ENCODE measurements at regions not wholly inside any gene's neighbourhood (a gene's known extent, or its start where the extent isn't known, plus 50 kb on each side); places are given as distances from the start of the nearest gene placed in this dataset.
A peak's percentile ranks its signal among the peaks of the same experiment; 100 is the strongest.

DNA sequence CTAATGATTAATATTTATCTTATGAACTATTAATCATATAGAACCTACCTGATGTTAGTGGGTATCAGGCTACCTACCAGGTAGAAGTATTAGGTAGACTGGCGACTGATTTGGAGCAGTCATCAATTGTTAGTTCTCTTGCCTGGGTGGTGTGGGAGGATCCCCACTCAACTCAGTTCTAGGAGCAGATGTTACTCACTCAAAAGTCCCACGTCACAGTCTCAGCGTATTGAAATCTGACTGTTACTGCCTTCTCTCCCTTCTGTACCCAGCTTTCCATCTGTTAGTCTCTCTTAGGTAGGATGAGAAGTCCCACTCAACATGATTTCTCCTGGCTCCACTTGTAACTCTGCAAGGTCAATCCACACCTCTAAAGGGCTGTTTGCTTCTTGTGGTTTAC is 102.7 kb downstream of the OLFM4 start:
- H3K9me3 Mint-ChIP-seq = no peaks in the 10 kb centered on the region
- no peaks in the 10 kb centered on the region for H3K27me3 Mint-ChIP-seq
- H3K4me1 Mint-ChIP-seq = no peaks in the 10 kb centered on the region
- intact Hi-C loops (cut with micrococcal nuclease) = no loop called here
- no peak overlapping the region for H3K27ac Mint-ChIP-seq
- H3K4me3 Mint-ChIP-seq = no peak overlapping the region
- DNase-seq = no peak
- no peaks in the 10 kb centered on the region for H3K36me3 Mint-ChIP-seq (ENCODE audit: low read depth)

DNA sequence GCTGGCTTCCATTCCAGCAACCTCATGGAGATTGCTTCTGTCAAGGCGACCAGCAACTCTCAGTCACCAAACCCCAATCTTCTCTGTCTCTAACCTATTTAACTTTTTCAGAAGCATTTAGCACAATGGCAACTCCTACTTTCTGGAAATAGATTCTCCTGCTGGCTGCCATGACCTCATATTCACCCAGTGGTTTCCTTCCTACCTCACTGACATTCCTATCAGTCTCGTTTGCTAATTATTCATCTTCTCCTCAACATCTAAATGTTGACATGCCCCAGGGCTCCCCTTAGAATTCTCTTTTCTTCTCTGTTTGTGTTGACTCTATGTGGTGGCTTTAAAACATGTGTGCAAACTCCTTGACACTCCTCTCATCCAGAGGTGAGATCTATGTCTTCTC is 106.7 kb downstream of the OLFM4 start:
- Mint-ChIP-seq H3K4me1 (no peaks in the 10 kb centered on the region), H3K9me3 (no peaks in the 10 kb centered on the region), H3K36me3 (ENCODE audit: low read depth) (no peaks in the 10 kb centered on the region), H3K27me3 (no peaks in the 10 kb centered on the region), H3K27ac (no peak overlapping the region), H3K4me3 (no peak overlapping the region)
- no peak for DNase-seq
- intact Hi-C loops (cut with micrococcal nuclease) = no loop called here

DNA sequence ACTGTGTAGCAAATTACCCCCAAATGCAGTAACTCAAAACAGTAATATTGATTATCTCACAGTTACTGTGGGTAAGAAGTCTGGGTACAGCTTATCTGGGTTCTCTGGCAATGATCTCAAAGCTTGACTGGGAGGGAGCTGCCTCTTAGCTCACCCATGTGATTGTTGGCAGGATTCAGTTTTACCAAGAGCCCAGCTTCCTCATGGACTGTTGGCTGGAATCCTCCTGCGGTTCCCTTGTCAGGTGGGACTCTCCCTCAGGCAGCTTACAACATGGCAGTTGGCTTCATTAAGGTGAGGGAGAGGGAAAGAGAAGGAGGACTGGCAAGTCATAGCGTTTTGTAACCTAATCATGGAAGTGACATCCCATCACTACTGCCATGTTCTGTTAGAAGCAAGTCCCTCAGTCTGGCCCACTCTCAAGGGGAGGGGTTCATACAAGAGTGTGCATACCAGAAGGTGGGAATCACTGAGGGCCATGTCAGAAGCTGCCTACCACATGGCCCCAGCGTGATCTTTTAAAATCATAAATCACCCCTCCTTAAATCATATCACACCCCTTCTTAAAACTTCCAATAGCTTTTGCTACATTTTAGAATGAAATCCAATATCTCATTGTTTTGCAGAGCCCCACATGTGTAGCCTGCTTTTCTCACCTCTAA is 108.1 kb downstream of the OLFM4 start:
- Mint-ChIP-seq H3K4me3 (no peak overlapping the region), H3K9me3 (no peaks in the 10 kb centered on the region), H3K36me3 (ENCODE audit: low read depth) (no peaks in the 10 kb centered on the region), H3K27ac (no peak overlapping the region), H3K4me1 (no peaks in the 10 kb centered on the region), H3K27me3 (no peaks in the 10 kb centered on the region)
- intact Hi-C loops (cut with micrococcal nuclease) = no loop called here
- no peak for DNase-seq

DNA sequence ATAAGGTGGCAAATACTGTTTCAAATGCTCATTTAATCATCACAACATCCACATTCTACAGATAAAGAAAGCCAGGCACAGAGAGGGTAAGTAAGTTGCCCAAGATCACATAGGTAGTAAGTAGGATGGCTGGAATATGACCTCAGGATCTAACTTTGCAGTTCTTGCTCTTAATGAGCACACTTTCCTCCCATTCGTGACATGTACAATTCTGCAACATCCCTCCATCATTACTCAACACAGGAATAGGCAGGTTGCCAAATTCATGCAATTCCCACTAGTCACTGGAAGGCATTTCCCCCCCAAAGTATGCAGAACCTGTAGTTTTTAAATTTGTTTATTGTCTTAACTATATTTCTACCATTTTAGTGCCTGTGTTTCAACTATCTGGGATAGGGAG is 109.2 kb downstream of the OLFM4 start:
- no peak overlapping the region for H3K4me3 Mint-ChIP-seq
- no peaks in the 10 kb centered on the region for H3K36me3 Mint-ChIP-seq (ENCODE audit: low read depth)
- no peak for DNase-seq
- H3K27ac Mint-ChIP-seq = no peak overlapping the region
- no peaks in the 10 kb centered on the region for H3K4me1 Mint-ChIP-seq
- no peaks in the 10 kb centered on the region for H3K9me3 Mint-ChIP-seq
- intact Hi-C loops (cut with micrococcal nuclease) = no loop called here
- no peaks in the 10 kb centered on the region for H3K27me3 Mint-ChIP-seq

DNA sequence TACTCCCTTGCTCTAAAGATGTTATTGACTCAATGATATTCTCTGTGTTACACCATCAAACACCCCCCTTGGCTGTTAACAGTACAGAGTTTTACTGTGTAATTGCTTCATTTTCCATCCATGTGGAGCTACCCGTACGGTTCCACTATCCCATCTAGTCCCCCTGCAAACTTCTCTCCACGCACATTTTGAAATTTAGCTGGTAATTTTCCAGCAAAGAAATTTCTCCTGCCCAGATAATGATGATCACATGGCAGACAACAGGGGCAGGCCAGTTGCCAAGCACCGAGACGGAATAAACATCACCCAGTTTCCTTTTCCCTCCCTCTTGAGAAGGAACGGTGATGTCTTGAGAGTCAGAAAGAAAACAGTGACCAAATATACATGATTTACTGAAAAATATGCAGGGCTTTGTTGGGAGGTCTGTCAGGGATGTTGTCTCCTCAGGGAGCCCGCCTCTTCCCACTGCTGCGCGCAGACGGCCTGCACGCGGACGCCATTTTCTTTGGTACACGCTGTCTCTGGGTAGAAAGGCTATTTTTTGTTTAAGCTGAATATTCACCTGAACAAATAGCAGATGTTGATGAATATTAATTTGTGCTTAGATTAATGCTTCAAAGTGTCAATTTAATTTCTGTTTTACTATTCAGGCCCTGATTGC is 109.9 kb downstream of the OLFM4 start:
- no peaks in the 10 kb centered on the region for H3K9me3 Mint-ChIP-seq
- no peaks in the 10 kb centered on the region for H3K4me1 Mint-ChIP-seq
- H3K27me3 Mint-ChIP-seq = no peaks in the 10 kb centered on the region
- no peak overlapping the region for H3K27ac Mint-ChIP-seq
- intact Hi-C loops (cut with micrococcal nuclease) = no loop called here
- DNase-seq = no peak
- H3K36me3 Mint-ChIP-seq (ENCODE audit: low read depth) = no peaks in the 10 kb centered on the region
- H3K4me3 Mint-ChIP-seq = no peak overlapping the region

DNA sequence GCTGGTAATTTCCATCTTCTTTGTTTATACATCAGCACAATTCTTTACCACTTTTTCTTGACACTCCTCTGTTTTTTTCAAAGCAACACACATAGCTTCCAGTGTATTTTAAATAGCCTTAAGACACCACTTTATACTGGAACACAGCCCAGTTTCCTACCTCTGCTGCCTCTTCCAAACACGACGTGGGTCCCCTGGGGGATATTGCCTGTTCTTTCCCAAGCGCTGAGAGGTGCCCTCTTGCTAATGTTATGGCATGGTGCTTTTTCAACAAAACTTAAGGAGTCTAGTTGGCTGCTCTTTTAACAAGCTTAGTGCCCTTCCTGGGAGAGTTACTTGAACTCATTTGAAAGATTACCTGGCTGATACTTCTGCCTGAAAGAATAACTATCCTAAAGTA is 112.7 kb downstream of the OLFM4 start:
- no peak overlapping the region for H3K27ac Mint-ChIP-seq
- no peaks in the 10 kb centered on the region for H3K9me3 Mint-ChIP-seq
- no peaks in the 10 kb centered on the region for H3K4me1 Mint-ChIP-seq
- H3K27me3 Mint-ChIP-seq = no peaks in the 10 kb centered on the region
- no peak overlapping the region for H3K4me3 Mint-ChIP-seq
- no peak for DNase-seq
- no peaks in the 10 kb centered on the region for H3K36me3 Mint-ChIP-seq (ENCODE audit: low read depth)
- intact Hi-C loops (cut with micrococcal nuclease) = no loop called here

DNA sequence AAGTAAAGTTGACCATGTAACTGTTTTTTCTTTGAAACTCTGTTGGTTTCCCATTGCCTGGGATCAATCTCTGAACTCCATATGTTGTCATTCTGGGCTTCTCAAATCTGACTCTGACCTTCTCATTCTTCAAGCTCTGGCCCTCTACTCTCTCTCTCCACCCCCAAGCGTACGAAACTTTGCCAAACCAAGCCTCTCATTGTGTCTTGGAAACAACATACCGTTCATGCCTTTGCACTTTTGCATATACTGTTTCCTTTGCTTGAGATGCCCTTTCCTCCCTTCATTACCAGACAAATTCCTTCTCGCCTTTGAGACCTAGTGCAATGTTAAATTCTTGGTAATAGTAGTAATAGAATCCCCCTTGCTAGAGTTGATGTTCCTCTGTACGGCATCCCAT is 113.7 kb downstream of the OLFM4 start:
- no peak overlapping the region for H3K27ac Mint-ChIP-seq
- H3K27me3 Mint-ChIP-seq = no peaks in the 10 kb centered on the region
- H3K4me1 Mint-ChIP-seq = no peaks in the 10 kb centered on the region
- no peaks in the 10 kb centered on the region for H3K36me3 Mint-ChIP-seq (ENCODE audit: low read depth)
- intact Hi-C loops (cut with micrococcal nuclease) = no loop called here
- no peak for DNase-seq
- H3K9me3 Mint-ChIP-seq = no peaks in the 10 kb centered on the region
- H3K4me3 Mint-ChIP-seq = no peak overlapping the region

DNA sequence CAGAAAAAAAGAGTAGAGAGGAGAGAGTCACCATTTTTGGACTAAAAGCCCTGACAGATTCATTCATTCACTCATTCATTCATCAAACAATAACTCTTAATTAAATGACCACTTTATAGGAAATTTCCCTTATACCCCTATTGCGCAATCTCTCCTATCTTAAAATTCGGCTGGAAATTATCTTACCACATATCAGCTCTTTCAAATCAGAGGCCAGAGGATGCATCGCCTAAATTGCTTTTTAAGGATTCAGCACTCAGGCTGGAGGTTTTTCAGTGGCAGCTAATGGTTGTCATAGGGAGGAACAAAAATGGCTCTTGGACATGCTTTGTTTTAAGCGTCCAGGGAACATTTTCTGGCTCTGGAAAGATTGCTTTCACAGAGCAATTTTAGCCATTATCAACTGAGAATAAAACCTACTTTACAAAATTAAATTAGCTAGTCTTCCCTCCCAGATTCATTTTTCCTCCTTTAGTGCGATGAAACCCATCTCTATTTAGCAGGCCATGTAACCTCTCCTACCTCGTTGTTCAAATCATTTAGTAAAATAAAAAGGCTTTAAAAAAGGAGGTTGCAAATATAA is 115.2 kb downstream of the OLFM4 start:
- H3K4me1 Mint-ChIP-seq = no peaks in the 10 kb centered on the region
- H3K9me3 Mint-ChIP-seq = no peaks in the 10 kb centered on the region
- no peak for DNase-seq
- no peak overlapping the region for H3K4me3 Mint-ChIP-seq
- no peak overlapping the region for H3K27ac Mint-ChIP-seq
- intact Hi-C loops (cut with micrococcal nuclease) = no loop called here
- H3K36me3 Mint-ChIP-seq (ENCODE audit: low read depth) = no peaks in the 10 kb centered on the region
- no peaks in the 10 kb centered on the region for H3K27me3 Mint-ChIP-seq

DNA sequence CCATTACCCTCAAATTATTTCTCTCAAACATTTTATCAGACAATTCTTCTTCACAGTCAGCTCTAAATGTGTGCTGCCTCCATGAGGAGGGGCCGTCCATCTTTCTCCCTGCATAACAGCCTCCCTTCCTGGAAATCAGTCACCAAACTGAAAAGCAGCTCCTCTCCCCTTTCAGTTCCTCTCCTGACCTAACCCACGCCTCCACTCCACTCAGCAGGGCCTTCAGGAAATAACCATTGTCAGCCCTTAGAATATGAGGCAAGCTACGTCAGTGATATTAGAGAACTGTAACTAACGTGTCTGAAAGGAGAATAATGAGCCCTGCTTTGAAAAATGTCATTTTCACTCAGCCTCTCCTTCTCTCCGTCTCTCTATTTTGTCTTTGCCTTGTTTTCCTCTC is 116.2 kb downstream of the OLFM4 start:
- intact Hi-C loops (cut with micrococcal nuclease) = no loop called here
- no peak overlapping the region for H3K4me3 Mint-ChIP-seq
- no peaks in the 10 kb centered on the region for H3K9me3 Mint-ChIP-seq
- no peaks in the 10 kb centered on the region for H3K36me3 Mint-ChIP-seq (ENCODE audit: low read depth)
- H3K27me3 Mint-ChIP-seq = no peaks in the 10 kb centered on the region
- DNase-seq = no peak
- H3K4me1 Mint-ChIP-seq = no peaks in the 10 kb centered on the region
- no peak overlapping the region for H3K27ac Mint-ChIP-seq

DNA sequence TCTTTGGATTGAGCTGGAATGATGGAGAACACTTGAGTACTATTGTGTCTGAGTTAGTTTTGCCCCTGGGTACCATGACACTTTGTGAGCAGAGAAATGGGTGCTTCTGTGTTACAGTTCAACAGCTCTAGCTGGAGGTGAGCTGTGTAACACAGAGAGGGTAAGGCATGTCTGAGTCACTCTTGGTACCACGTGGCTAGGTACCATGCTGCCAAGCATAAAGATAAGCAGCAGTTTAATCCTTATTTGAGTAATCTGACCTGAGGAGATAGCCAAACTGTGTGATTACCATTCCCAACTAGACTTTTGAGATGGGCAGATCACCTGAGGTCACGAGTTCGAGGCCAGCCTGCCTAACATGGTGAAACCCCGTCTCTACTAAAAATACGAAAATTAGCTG is 122.0 kb downstream of the OLFM4 start:
- DNase-seq = no peak
- Mint-ChIP-seq H3K9me3 (no peaks in the 10 kb centered on the region), H3K4me1 (no peaks in the 10 kb centered on the region), H3K36me3 (ENCODE audit: low read depth) (no peaks in the 10 kb centered on the region), H3K27me3 (no peaks in the 10 kb centered on the region), H3K27ac (no peak overlapping the region), H3K4me3 (no peak overlapping the region)
- intact Hi-C loops (cut with micrococcal nuclease) = no loop called here

DNA sequence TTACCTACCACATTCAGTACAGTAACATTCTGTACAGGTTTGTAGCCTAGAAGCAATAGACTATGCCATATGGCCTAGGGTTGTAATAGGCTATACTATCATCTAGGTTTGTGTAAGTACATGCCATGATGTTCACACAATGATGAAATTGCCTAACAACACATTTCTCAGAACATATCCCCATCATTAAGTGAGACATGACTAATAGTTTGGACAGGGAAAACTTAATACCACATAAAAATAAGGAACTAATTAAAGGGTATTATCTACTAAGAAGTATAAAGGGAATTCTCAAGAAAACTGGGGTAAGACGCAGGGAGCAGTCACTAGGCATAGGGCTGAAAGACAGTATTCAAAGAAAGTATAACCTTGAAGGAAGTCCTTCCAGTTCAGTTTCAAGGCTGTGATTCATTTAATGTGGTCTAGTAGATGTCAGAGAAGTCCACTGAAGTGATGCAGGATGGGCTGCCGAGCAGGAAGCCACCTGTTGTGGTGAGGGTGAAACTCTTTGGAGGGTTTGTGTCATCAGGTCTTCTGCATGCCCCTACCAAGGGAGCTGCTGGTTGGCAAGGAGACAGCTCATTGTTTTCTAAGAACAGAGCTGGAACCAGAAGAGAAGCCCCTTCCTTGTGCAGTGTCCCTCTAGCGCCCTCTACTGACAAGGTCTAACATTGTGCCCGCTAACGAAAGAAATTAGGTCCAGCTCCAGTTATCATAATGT is 122.9 kb downstream of the OLFM4 start:
- Mint-ChIP-seq H3K9me3 (no peaks in the 10 kb centered on the region), H3K36me3 (ENCODE audit: low read depth) (no peaks in the 10 kb centered on the region), H3K27ac (no peak overlapping the region), H3K4me3 (no peak overlapping the region), H3K27me3 (no peaks in the 10 kb centered on the region), H3K4me1 (no peaks in the 10 kb centered on the region)
- intact Hi-C loops (cut with micrococcal nuclease) = no loop called here
- DNase-seq = peak; percentile 73

DNA sequence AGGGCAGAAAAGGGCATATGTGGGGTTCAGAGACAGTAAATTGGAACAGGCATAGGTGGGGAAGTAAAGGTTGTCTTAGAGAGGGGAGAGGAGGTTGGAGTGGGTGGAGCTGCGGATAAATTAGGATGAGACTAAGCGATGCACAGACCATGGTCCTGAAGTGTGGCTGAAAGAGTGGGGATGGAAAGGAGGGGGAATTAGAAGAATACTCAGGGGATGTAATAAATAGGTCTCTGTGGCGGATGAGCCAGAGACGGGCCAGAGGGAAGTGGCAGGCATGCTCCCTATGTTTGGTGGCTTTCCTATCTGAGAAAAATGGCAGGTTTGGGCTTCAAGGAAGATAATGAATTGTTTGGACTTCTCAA is 123.4 kb downstream of the OLFM4 start:
- no peak for DNase-seq
- Mint-ChIP-seq H3K36me3 (ENCODE audit: low read depth) (no peaks in the 10 kb centered on the region), H3K9me3 (no peaks in the 10 kb centered on the region), H3K27me3 (no peaks in the 10 kb centered on the region), H3K4me3 (no peak overlapping the region), H3K4me1 (no peaks in the 10 kb centered on the region), H3K27ac (no peak overlapping the region)
- intact Hi-C loops (cut with micrococcal nuclease) = no loop called here

DNA sequence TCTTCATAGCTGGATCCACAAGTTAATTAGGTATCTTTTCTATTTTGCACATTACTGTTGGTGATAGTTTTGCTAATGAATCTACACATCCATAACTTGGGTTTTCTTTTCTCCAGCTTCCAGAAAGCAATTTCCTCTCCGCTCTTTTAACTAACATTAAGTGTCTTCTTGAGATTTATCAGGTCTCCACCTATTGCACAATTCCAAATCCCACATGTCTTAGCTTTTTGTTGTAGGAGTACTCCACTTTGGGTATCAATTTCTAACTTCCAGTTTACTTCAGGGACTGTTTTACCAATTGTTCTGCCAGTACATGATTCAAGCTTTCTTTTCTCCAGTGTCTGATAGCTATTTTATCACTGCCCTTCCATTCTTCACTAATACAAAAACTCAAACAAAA is 129.6 kb downstream of the OLFM4 start:
- H3K27me3 Mint-ChIP-seq = no peaks in the 10 kb centered on the region
- intact Hi-C loops (cut with micrococcal nuclease) = no loop called here
- H3K9me3 Mint-ChIP-seq = no peaks in the 10 kb centered on the region
- no peak overlapping the region for H3K27ac Mint-ChIP-seq
- H3K36me3 Mint-ChIP-seq (ENCODE audit: low read depth) = no peaks in the 10 kb centered on the region
- H3K4me3 Mint-ChIP-seq = no peak overlapping the region
- no peaks in the 10 kb centered on the region for H3K4me1 Mint-ChIP-seq
- DNase-seq = no peak

DNA sequence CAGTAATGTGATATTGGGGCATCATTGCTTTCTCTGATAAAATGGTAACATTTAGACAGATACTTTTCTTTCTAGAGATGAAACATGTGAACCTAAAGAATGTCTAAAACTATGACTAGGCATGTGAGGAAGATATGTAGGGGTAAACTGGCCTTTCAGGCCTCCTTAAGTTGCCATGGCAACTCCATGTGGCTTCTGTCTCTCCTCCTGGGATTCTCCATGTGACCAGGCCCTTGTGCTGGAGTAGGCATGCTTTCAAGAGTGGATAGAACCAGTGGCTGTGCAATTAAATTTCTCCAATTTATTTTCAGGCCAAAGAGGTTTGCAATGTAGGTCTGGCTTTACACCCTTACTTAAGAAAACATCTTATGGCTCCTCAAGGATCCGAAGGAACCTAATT is 130.8 kb downstream of the OLFM4 start:
- no peak for DNase-seq
- Mint-ChIP-seq H3K27ac (no peak overlapping the region), H3K4me1 (no peaks in the 10 kb centered on the region), H3K9me3 (no peaks in the 10 kb centered on the region), H3K4me3 (no peak overlapping the region), H3K36me3 (ENCODE audit: low read depth) (no peaks in the 10 kb centered on the region), H3K27me3 (no peaks in the 10 kb centered on the region)
- intact Hi-C loops (cut with micrococcal nuclease) = no loop called here
